ENCODE measurements at regions not wholly inside any gene's neighbourhood (a gene's known extent, or its start where the extent isn't known, plus 50 kb on each side); places are given as distances from the start of the nearest gene placed in this dataset.

GRCh38 chr9:13001989-13002580, 227.3 kb downstream of the LURAP1L start:
- Histone ChIP-seq H3K27ac (ENCODE audit: low read length) (no peak overlapping the region), H3K4me3 (ENCODE audit: low read length) (no peak overlapping the region), H3K9me2 (ENCODE audit: insufficient read depth, low read length) (no peaks in the 10 kb centered on the region), H4K20me1 (ENCODE audit: insufficient read depth) (no peaks in the 10 kb centered on the region), H3K79me2 (replicated peaks; ENCODE audit: insufficient read depth, low read length) (no peaks in the 10 kb centered on the region), H3K27me3 (ENCODE audit: insufficient read depth, low read depth, low read length) (no peaks in the 10 kb centered on the region), H3K9ac (ENCODE audit: low read length) (no peak overlapping the region), H3K36me3 (ENCODE audit: insufficient read depth, low read length) (no peaks in the 10 kb centered on the region), H3K4me2 (ENCODE audit: low read length) (no peak overlapping the region), H3F3A (ENCODE audit: insufficient read depth, low read length, poor library complexity, severe bottlenecking) (no peaks in the 10 kb centered on the region), H2AFZ (ENCODE audit: low read depth, low read length) (no peak overlapping the region), H3K9me3 (ENCODE audit: low read length) (no peaks in the 10 kb centered on the region)
- TF ChIP-seq EP300 (conservative IDR thresholded peaks at IDR 0.05; ENCODE audit: poor library complexity, severe bottlenecking): no peak
- no peak for TF ChIP-seq REST (IDR thresholded peaks at IDR 0.05; ENCODE audit: borderline replicate concordance)
- TF ChIP-seq SMC3 (conservative IDR thresholded peaks at IDR 0.05; ENCODE audit: poor library complexity): no peak
- no peak for TF ChIP-seq TAF1 (IDR thresholded peaks at IDR 0.05; ENCODE audit: low read depth)
- no peak for TF ChIP-seq CTCF (IDR thresholded peaks at IDR 0.05; ENCODE audit: poor library complexity, severe bottlenecking)
- TF ChIP-seq MXI1 (conservative IDR thresholded peaks at IDR 0.05; ENCODE audit: poor library complexity, severe bottlenecking): no peak
- no peak for TF ChIP-seq POLR2AphosphoS5 (IDR thresholded peaks at IDR 0.05)
- TF ChIP-seq EZH2 (IDR thresholded peaks at IDR 0.05; ENCODE audit: borderline replicate concordance, insufficient read depth, low read length, poor library complexity, severe bottlenecking): no peak
- TF ChIP-seq RAD21 (conservative IDR thresholded peaks at IDR 0.05): no peak

GRCh38 chr9:13002740-13003139, 227.9 kb downstream of the LURAP1L start:
- H3K79me2 ChIP-seq (replicated peaks; ENCODE audit: insufficient read depth, low read length): no peaks in the 10 kb centered on the region
- H3K36me3 ChIP-seq (ENCODE audit: insufficient read depth, low read length): no peaks in the 10 kb centered on the region
- H3K9me2 ChIP-seq (ENCODE audit: insufficient read depth, low read length): no peaks in the 10 kb centered on the region
- H3K27ac ChIP-seq (ENCODE audit: low read length): no peak overlapping the region
- H3K4me2 ChIP-seq (ENCODE audit: low read length): no peak overlapping the region
- TF ChIP-seq MXI1 (conservative IDR thresholded peaks at IDR 0.05; ENCODE audit: poor library complexity, severe bottlenecking) (no peak), EP300 (conservative IDR thresholded peaks at IDR 0.05; ENCODE audit: poor library complexity, severe bottlenecking) (no peak), REST (IDR thresholded peaks at IDR 0.05; ENCODE audit: borderline replicate concordance) (no peak), RAD21 (conservative IDR thresholded peaks at IDR 0.05) (no peak), TAF1 (IDR thresholded peaks at IDR 0.05; ENCODE audit: low read depth) (no peak), EZH2 (IDR thresholded peaks at IDR 0.05; ENCODE audit: borderline replicate concordance, insufficient read depth, low read length, poor library complexity, severe bottlenecking) (no peak), SMC3 (conservative IDR thresholded peaks at IDR 0.05; ENCODE audit: poor library complexity) (no peak), POLR2AphosphoS5 (IDR thresholded peaks at IDR 0.05) (no peak), CTCF (IDR thresholded peaks at IDR 0.05; ENCODE audit: poor library complexity, severe bottlenecking) (no peak)
- no peak overlapping the region for H3K9ac ChIP-seq (ENCODE audit: low read length)
- no peak overlapping the region for H2AFZ ChIP-seq (ENCODE audit: low read depth, low read length)
- no peaks in the 10 kb centered on the region for H3K9me3 ChIP-seq (ENCODE audit: low read length)
- H3K4me3 ChIP-seq (ENCODE audit: low read length): no peak overlapping the region
- no peaks in the 10 kb centered on the region for H3K27me3 ChIP-seq (ENCODE audit: insufficient read depth, low read depth, low read length)
- no peaks in the 10 kb centered on the region for H4K20me1 ChIP-seq (ENCODE audit: insufficient read depth)
- H3F3A ChIP-seq (ENCODE audit: insufficient read depth, low read length, poor library complexity, severe bottlenecking): no peaks in the 10 kb centered on the region

Data from neural cell (in vitro differentiated cells).